T47D (cell line): ENCODE measurements at regions not wholly inside any gene's neighbourhood (a gene's known extent, or its start where the extent isn't known, plus 50 kb on each side); places are given as distances from the start of the nearest gene placed in this dataset.

Source experiments
- DNase-seq, 2 experiments: peaks; one replicate each; pipeline versions ENCODE4 v3.0.0 to v3.0.0-alpha.2; 2011 to 2012; ENCODE audit warnings: low read depth in 1 of 2, low spot score in 1 of 2
- JUND ChIP-seq: IDR thresholded peaks from 2 replicates; pipeline ENCODE4 v1.6.1; 2012; ENCODE audit warnings: low read depth
- in situ Hi-C: cut with HindIII; loops from 2 replicates; pipeline ENCODE4 v1.10.0; 2016; ENCODE audit warnings: low sequenced_read_pairs, low pct_unique_long_range_greater_than_20kb

GRCh38 chr2:9123069-9123468, 83.5 kb upstream of the ASAP2 start:
- no peak for TF ChIP-seq JUND
- in situ Hi-C loops: no loop called here
- DNase-seq: no peak

DNA sequence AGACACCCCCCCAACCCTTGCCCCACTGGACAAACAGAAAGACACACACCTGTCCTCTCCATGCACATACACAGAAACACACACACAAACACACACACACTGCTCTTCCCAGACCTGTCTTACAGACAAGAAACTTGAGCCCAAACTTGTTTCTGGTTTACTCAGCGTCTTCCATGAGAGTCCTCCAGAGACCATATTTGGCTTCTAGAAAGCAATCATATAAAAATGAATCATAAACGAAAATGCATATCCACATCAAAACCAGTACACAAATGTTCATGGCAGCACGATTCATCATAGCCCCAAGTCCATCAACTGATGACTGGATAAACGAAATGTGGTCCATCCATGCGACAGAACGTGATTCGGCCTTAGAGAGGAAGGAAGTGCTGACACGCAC, 84.2 kb upstream of the ASAP2 start:
- DNase-seq: no peak
- in situ Hi-C loops: no loop called here
- no peak for TF ChIP-seq JUND

GRCh38 chr2:9118383-9118960, 88.1 kb upstream of the ASAP2 start:
- no peak for DNase-seq
- TF ChIP-seq JUND: no peak
- in situ Hi-C loops: no loop called here

DNA sequence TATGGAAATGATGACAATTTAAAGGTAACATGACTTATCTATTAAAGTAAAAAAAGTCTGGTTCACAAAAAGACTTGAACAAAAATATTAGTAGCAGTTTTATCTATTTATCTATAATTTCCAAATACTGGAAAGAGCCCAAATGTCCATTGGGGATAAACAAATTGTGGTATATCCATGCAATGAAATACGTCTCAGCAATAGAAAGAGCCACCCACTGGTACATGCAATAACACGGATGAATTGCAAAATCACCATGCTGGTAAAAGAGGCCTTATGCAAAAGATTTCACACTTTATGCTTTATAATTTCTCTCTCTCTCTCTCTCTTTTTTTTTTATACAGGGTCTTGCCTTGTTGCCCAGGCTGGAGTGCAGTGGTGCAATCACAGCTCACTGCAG, 91.4 kb upstream of the ASAP2 start:
- no peak for TF ChIP-seq JUND
- in situ Hi-C loops: no loop called here
- no peak for DNase-seq

DNA sequence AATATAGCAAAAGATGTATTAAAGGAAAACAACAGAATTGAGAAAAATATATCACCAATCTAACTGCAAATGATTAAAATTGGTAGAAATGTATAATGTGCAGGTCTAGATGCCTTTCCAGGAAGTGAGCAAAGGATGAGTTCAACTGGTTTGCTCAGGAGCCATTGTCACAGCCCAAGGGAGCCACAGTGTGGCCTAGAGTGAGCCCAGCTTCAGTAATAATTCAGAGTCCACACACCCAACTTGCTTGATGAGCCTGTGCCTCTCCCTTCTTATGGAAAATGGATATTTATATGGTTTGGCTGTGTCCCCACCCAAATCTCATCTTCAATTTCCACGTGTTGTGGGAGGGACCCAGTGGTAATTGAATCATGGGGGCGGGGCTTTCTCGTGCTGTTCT, 92.2 kb upstream of the ASAP2 start:
- no peak for TF ChIP-seq JUND
- DNase-seq: peak in 1 of 2 experiments; percentile 36
- in situ Hi-C loops: no loop called here

GRCh38 chr2:9113916-9114315, 92.7 kb upstream of the ASAP2 start:
- no peak for TF ChIP-seq JUND
- in situ Hi-C loops: no loop called here

DNA sequence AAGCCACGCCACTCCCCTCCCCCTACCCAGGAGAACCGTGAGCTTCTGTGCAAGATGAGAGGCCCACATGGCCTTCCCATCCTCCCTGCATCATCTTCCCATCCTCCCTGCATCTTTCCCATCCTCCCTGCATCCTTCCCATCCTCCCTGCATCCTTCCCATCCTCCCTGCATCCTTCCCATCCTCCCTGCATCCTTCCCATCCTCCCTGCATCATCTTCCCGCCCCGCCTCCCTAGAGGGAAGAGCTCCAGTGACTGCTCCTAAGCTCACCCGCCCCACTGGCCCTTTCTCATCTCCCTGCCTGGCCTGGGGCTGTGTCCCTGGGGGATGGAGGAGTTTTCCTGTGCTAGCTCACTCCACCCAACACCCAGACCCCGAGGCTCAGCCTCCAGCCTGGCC, 93.3 kb upstream of the ASAP2 start:
- no peak for DNase-seq
- no peak for TF ChIP-seq JUND
- in situ Hi-C loops: no loop called here

More at GRCh38 chr2:9113916-9114315, 92.7 kb upstream of the ASAP2 start:
- no peak for DNase-seq

- in situ Hi-C loops: no loop called here
- no peak for DNase-seq
Observed at GRCh38 chr2:9112079-9112721, 94.4 kb upstream of the ASAP2 start.

GRCh38 chr2:9110893-9111569, 95.6 kb upstream of the ASAP2 start:
- in situ Hi-C loops: no loop called here
- TF ChIP-seq JUND: no peak
- DNase-seq: peak in 1 of 2 experiments; percentile 9

More at GRCh38 chr2:9112079-9112721, 94.4 kb upstream of the ASAP2 start:
- TF ChIP-seq JUND: no peak

DNA sequence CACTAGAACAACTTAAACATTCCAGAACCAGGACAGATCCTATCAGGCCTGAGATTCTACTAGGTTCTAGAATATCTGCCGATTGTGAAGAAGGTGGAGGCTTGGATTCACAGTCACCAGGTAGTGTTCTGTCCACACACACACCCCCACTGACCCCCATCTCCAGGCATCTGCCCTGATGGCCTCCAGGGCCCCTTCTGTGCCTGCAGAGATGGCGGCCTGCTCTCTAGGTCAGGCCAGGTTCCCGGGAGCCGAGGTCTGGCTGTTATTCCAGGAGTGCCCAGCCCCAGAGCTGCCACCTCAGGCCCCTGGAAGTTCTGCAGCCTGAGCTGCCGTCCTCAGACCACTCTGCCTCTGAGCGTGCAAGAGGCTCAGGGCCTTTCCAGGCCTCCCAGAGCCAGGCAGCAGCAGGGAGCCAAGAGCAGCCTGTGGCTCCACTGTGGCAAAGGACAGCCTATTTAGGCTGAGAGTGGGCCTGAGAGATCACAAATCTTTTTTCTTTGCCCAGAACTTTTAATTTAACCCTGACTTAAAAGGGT, 96.2 kb upstream of the ASAP2 start:
- DNase-seq: no peak
- TF ChIP-seq JUND: no peak
- in situ Hi-C loops: no loop called here

DNA sequence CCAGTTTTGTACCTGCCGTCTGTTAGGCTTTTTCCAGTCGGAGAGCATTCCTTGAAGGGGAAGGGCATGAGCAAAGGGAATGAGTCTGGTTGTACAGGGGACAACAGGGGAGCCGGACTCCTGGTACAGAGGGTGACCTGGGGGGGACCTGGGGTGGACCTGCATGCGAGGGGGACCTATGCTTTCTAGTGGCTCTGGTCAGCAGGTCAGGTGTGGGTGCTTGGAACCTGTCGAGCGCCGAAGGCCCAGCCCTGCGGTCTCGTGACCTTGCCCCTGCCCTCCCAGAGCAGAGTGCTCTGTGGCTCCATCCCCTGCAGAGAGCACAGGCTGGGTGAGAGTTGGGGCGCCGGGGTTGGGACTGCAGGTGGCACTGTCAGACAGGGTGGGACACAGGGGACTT, 96.7 kb upstream of the ASAP2 start:
- DNase-seq: no peak
- in situ Hi-C loops: no loop called here
- no peak for TF ChIP-seq JUND

- DNase-seq: no peak
- no peak for TF ChIP-seq JUND
- in situ Hi-C loops: no loop called here
Observed at GRCh38 chr2:9108210-9108967, 98.2 kb upstream of the ASAP2 start.
